ENCODE measurements at regions not wholly inside any gene's neighbourhood (a gene's known extent, or its start where the extent isn't known, plus 50 kb on each side); places are given as distances from the start of the nearest gene placed in this dataset.

- TF ChIP-seq, protein P1, sequence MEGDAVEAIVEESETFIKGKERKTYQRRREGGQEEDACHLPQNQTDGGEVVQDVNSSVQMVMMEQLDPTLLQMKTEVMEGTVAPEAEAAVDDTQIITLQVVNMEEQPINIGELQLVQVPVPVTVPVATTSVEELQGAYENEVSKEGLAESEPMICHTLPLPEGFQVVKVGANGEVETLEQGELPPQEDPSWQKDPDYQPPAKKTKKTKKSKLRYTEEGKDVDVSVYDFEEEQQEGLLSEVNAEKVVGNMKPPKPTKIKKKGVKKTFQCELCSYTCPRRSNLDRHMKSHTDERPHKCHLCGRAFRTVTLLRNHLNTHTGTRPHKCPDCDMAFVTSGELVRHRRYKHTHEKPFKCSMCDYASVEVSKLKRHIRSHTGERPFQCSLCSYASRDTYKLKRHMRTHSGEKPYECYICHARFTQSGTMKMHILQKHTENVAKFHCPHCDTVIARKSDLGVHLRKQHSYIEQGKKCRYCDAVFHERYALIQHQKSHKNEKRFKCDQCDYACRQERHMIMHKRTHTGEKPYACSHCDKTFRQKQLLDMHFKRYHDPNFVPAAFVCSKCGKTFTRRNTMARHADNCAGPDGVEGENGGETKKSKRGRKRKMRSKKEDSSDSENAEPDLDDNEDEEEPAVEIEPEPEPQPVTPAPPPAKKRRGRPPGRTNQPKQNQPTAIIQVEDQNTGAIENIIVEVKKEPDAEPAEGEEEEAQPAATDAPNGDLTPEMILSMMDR (conservative IDR thresholded peaks at IDR 0.05), result no peak
- no peak overlapping the region for H3K27ac ChIP-seq
These were observed 181.5 kb downstream of the CWF19L2 start for GRCh38 chr11:107276077-107276476.

- TF ChIP-seq, protein P1 (conservative IDR thresholded peaks at IDR 0.05), result no peak
- H3K27ac ChIP-seq, result no peak overlapping the region
These were observed 182.0 kb downstream of the CWF19L2 start for GRCh38 chr11:107275632-107276031.

- TF ChIP-seq, protein P1 (conservative IDR thresholded peaks at IDR 0.05), result no peak
- H3K27ac ChIP-seq, result no peak overlapping the region
These were observed 183.5 kb downstream of the CWF19L2 start for GRCh38 chr11:107274138-107274537.

GRCh38 chr11:107272561-107272960 lies 185.1 kb downstream of the CWF19L2 start:
- no peak overlapping the region for H3K27ac ChIP-seq
- TF ChIP-seq, protein P1 (conservative IDR thresholded peaks at IDR 0.05), result no peak

DNA sequence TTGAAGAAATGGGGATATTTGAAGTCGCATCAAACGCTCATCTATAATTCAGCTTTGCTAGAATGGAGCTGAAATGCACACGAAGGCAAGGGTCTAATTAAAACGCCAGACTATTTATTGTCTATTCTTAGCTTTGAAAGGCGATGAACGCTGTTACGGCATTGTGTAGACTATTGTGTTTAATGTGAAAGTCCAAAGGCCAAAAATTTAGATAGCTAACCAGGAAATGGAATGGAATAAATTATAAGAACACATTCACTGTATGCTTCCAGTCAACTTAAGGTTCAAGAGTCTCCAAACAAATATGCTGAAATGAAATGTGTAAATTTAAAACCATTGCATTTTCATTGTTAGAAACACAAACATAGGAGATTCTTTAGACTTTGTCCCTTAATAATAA lies 186.2 kb downstream of the CWF19L2 start:
- TF ChIP-seq, protein P1 (conservative IDR thresholded peaks at IDR 0.05), result no peak
- H3K27ac ChIP-seq, result no peak overlapping the region

- no peak overlapping the region for H3K27ac ChIP-seq
- TF ChIP-seq, protein P1 (conservative IDR thresholded peaks at IDR 0.05), result no peak
These were observed 188.6 kb downstream of the CWF19L2 start for GRCh38 chr11:107268977-107269376.

DNA sequence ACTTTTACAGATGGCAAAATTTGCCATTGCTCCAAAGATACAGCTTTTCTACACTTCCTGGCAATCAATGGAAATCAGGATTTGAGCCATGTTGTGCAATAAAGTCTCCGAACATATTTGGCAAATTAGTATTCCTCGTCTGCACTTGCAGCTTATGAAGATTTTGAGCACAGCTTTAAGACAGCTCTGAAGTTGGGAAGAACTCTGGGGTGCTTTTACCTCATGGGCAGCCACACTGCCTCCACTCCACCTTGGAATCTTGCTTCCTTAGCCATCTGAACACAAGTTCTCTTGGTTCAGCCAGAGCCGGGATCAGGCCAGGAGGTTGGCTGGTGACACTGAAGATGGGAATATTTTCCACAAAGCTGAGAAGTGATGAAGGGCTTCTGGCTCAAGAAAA lies 191.2 kb downstream of the CWF19L2 start:
- TF ChIP-seq, protein P1 (conservative IDR thresholded peaks at IDR 0.05), result no peak
- no peak overlapping the region for H3K27ac ChIP-seq

All from VCaP (cell line).